HepG2 (cell line): ENCODE measurements at regions not wholly inside any gene's neighbourhood (a gene's known extent, or its start where the extent isn't known, plus 50 kb on each side); places are given as distances from the start of the nearest gene placed in this dataset.

Experiments
- ATAC-seq: fragments of 200-7000 bp; cut with Tn5 transposase; 3 replicates; pipeline ENCODE4 v1.9.1; 2020; ENCODE audit warnings: mild to moderate bottlenecking, moderate library complexity
- BruUV-seq: library from RNA; stranded (reverse); fragments of 400-500 nt; replicated peaks from 2 replicates; lab custom pipeline; 2021; lab: Mats Ljungman, UMichigan
- CTCF ChIA-PET: fragments of 300-600 bp; formaldehyde crosslinking; extraction: SDS; loops from one replicate; lab custom pipeline; 2021; ENCODE audit warnings: low total read pairs, inconsistent platforms, low intra/inter-chr PET ratio; lab: Yijun Ruan, JAX
- POLR2A ChIA-PET: fragments of 350-600 bp; sonication (Branson Sonifier 250); formaldehyde crosslinking; loops from one replicate; lab custom pipeline; 2020; ENCODE audit warnings: antibody characterized with exemption, inconsistent platforms; lab: Yijun Ruan, JAX
- DNase-seq: peaks from one replicate; pipeline ENCODE4 v3.0.0-alpha.2; 2015; ENCODE audit warnings: low spot score
- FAIRE-seq: peaks from 3 replicates; lab custom pipeline; 2011; peaks lifted over from hg19 to GRCh38; lab: Jason Lieb, UNC
- H2AFZ ChIP-seq: one replicate; pipeline ENCODE4 v1.6.1; 2011; ENCODE audit warnings: low read length, inconsistent platforms
- H3K27ac ChIP-seq: fragments of 300-600 bp; 3 replicates; pipeline ENCODE4 v1.8.0; 2011; ENCODE audit warnings: mixed run types, mild to moderate bottlenecking, mixed read lengths, low read length, inconsistent platforms; ENCODE audit not compliant: insufficient read depth; ENCODE audit errors: extremely low read length
- H3K27me3 ChIP-seq, 2 experiments: fragments of 200-600 bp in 1 of 2; 2 replicates in 1 of 2; 3 replicates in 1 of 2; pipeline versions ENCODE4 v1.6.0 to v1.8.0; 2011; ENCODE audit warnings: low read length in 2 of 2, mild to moderate bottlenecking in 2 of 2, moderate library complexity in 2 of 2, inconsistent platforms in 1 of 2; ENCODE audit not compliant: insufficient read depth in 2 of 2, control insufficient read depth in 1 of 2
- H3K36me3 ChIP-seq, 2 experiments: fragments of 200-600 bp in 1 of 2; replicated peaks in 1 of 2; 2 replicates in 1 of 2; 3 replicates in 1 of 2; pipeline versions ENCODE4 v1.5.1 to v1.8.0; 2011; ENCODE audit warnings: low read length in 2 of 2, inconsistent platforms in 1 of 2; ENCODE audit not compliant: insufficient read depth in 2 of 2, control insufficient read depth in 1 of 2
- H3K4me1 ChIP-seq: 2 replicates; pipeline ENCODE4 v1.5.1; 2012; ENCODE audit warnings: low read length, inconsistent platforms; ENCODE audit not compliant: insufficient read depth
- H3K4me2 ChIP-seq: 2 replicates; pipeline ENCODE4 v1.6.0; 2011; ENCODE audit warnings: low read depth, low read length, inconsistent platforms
- H3K4me3 ChIP-seq, 3 experiments: fragments of 200-600 bp in 1 of 3; sonication (generic), shearing (Covaris generic) in 1 of 3; replicated peaks in 1 of 3; 2 replicates each; pipeline ENCODE4 v1.5.1; 2011 to 2016; ENCODE audit warnings: low read length in 3 of 3, inconsistent platforms in 2 of 3, low read depth in 2 of 3, mild to moderate bottlenecking in 2 of 3, control low read depth in 1 of 3, mixed read lengths in 1 of 3; ENCODE audit not compliant: insufficient read depth in 1 of 3
- H3K79me2 ChIP-seq: one replicate; pipeline ENCODE4 v1.6.1; 2011; ENCODE audit warnings: low read length, inconsistent platforms; ENCODE audit not compliant: insufficient read depth
- H3K9ac ChIP-seq: 2 replicates; pipeline ENCODE4 v1.6.0; 2011; ENCODE audit warnings: mild to moderate bottlenecking, low read depth, low read length, inconsistent platforms; ENCODE audit not compliant: insufficient read depth
- H3K9me3 ChIP-seq: 2 replicates; pipeline ENCODE4 v1.5.1; 2012; ENCODE audit warnings: mild to moderate bottlenecking, low read length
- H4K20me1 ChIP-seq: 2 replicates; pipeline ENCODE4 v1.6.0; 2011; ENCODE audit warnings: inconsistent platforms, mild to moderate bottlenecking, low read length, moderate library complexity; ENCODE audit not compliant: insufficient read depth
- ELF3 ChIP-seq: IDR thresholded peaks from 2 replicates; pipeline ENCODE4 v1.6.1; 2016; ENCODE audit warnings: missing genetic modification reagents, missing compliant biosample characterization
- HDAC1 ChIP-seq: sonication (generic); formaldehyde crosslinking; IDR thresholded peaks from 2 replicates; pipeline ENCODE4 v1.5.1; 2020; ENCODE audit warnings: mild to moderate bottlenecking, missing genetic modification reagents
- HNF4A ChIP-seq: sonication (generic); formaldehyde crosslinking; IDR thresholded peaks from 2 replicates; pipeline ENCODE4 v1.4.0; 2020; ENCODE audit warnings: missing genetic modification reagents
- IRF1 ChIP-seq: sonication (generic); formaldehyde crosslinking; IDR thresholded peaks from 2 replicates; pipeline ENCODE4 v1.4.0; 2020; ENCODE audit warnings: low read depth, mild to moderate bottlenecking, missing genetic modification reagents
- MLLT10 ChIP-seq: sonication (generic); formaldehyde crosslinking; IDR thresholded peaks from 2 replicates; pipeline ENCODE4 v1.4.0; 2020; ENCODE audit warnings: missing genetic modification reagents
- PRMT3 ChIP-seq: sonication (generic); formaldehyde crosslinking; IDR thresholded peaks from 2 replicates; pipeline ENCODE4 v1.8.1; 2022; ENCODE audit warnings: low read depth, mild to moderate bottlenecking, moderate library complexity, missing genetic modification reagents, borderline replicate concordance
- SP140L ChIP-seq: sonication (generic); formaldehyde crosslinking; IDR thresholded peaks from 2 replicates; pipeline ENCODE4 v1.4.0; 2020; ENCODE audit warnings: missing genetic modification reagents, borderline replicate concordance
- U2AF1 ChIP-seq: fragments of 200-400 bp; formaldehyde crosslinking; optimal IDR thresholded peaks from 2 replicates; pipeline ENCODE3; 2017; ENCODE audit warnings: mild to moderate bottlenecking, low read depth, low read length
- ZBTB33 ChIP-seq: sonication (generic); formaldehyde crosslinking; IDR thresholded peaks from 2 replicates; pipeline ENCODE4 v1.4.0; 2020; ENCODE audit warnings: missing genetic modification reagents
- ZFYVE20 ChIP-seq: sonication (generic); formaldehyde crosslinking; IDR thresholded peaks from 2 replicates; pipeline ENCODE4 v1.8.0; 2023; ENCODE audit warnings: low read depth, mild to moderate bottlenecking, moderate library complexity, missing genetic modification reagents, borderline replicate concordance
- ZNF264 ChIP-seq: sonication (generic); formaldehyde crosslinking; IDR thresholded peaks from 2 replicates; pipeline ENCODE4 v1.4.0; 2020; ENCODE audit warnings: missing genetic modification reagents
- ZNF629 ChIP-seq: sonication (generic); formaldehyde crosslinking; conservative IDR thresholded peaks from 2 replicates; pipeline ENCODE4 v1.5.0; 2020; ENCODE audit warnings: missing genetic modification reagents
- ZNF800 ChIP-seq: sonication (generic); formaldehyde crosslinking; IDR thresholded peaks from 2 replicates; pipeline ENCODE4 v1.4.0; 2020; ENCODE audit warnings: missing genetic modification reagents
- WGBS: methylation state at CpG from one replicate; pipeline ENCODE4 v1.1.6; 2017; ENCODE audit warnings: low lambda C conversion rate; 5-methylcytosine and 5-hydroxymethylcytosine counted together
- in situ Hi-C: cut with HindIII; loops from 2 replicates; pipeline ENCODE4 v1.10.0; 2017; ENCODE audit warnings: low pct_unique_long_range_greater_than_20kb; ENCODE audit not compliant: extremely low pct_ligation_motif_present
- intact Hi-C: fragments of 100-400 bp; cut with micrococcal nuclease; formaldehyde crosslinking; loops from one replicate; pipeline ENCODE4 v1.10.0; 2022; ENCODE audit not compliant: unreplicated experiment

GRCh38 chr18:46257366-46257765, 153.2 kb downstream of the HAUS1 start:
- DNase-seq: no peak
- no peaks in the 10 kb centered on the region for H4K20me1 ChIP-seq
- ChIA-PET POLR2A (no interaction called here), CTCF (no interaction called here)
- no peak overlapping the region for H3K4me2 ChIP-seq
- H3K79me2 ChIP-seq: no peaks in the 10 kb centered on the region
- peaks cover 0 to 8% of the 10 kb centered on the region in 2 experiments; a peak in 2 of 5 replicates for H3K36me3 ChIP-seq
- intact Hi-C loops (no loop called here), in situ Hi-C loops (no loop called here)
- FAIRE-seq: no peak
- no peak overlapping the region for H3K27ac ChIP-seq
- no peak for ATAC-seq
- no peak overlapping the region for H3K9ac ChIP-seq
- H3K4me1 ChIP-seq: no peaks in the 10 kb centered on the region
- BruUV-seq: no TSS peak
- H3K4me3 ChIP-seq: no peak overlapping the region
- H2AFZ ChIP-seq: no peak overlapping the region
- H3K27me3 ChIP-seq: no peaks in the 10 kb centered on the region
- no peaks in the 10 kb centered on the region for H3K9me3 ChIP-seq
- 97% methylated on average over 3 of the region's 3 CpGs for WGBS
- TF ChIP-seq ELF3 (CRISPR knock-in tag) (no peak), ZNF264 (CRISPR knock-in tag) (no peak), ZBTB33 (CRISPR knock-in tag) (no peak), ZNF629 (CRISPR knock-in tag) (no peak), PRMT3 (CRISPR knock-in tag) (no peak)
- TF ChIP-seq, all 625 proteins: peak for 0

- ATAC-seq: no peak
- no TSS peak for BruUV-seq
- Histone ChIP-seq H3K9ac (no peak overlapping the region), H3K79me2 (no peaks in the 10 kb centered on the region), H3K4me2 (no peak overlapping the region), H3K9me3 (no peaks in the 10 kb centered on the region), H2AFZ (no peak overlapping the region), H3K4me3 (no peak overlapping the region), H3K4me1 (no peaks in the 10 kb centered on the region), H4K20me1 (no peaks in the 10 kb centered on the region), H3K27ac (no peak overlapping the region), H3K27me3 (no peaks in the 10 kb centered on the region), H3K36me3 (peaks cover 3 to 25% of the 10 kb centered on the region in 2 experiments; a peak in 3 of 5 replicates)
- DNase-seq: no peak
- WGBS: 93% methylated on average over 4 of the region's 4 CpGs
- ChIA-PET POLR2A (no interaction called here), CTCF (no interaction called here)
- in situ Hi-C loops: no loop called here
- FAIRE-seq: no peak
- intact Hi-C loops: no loop called here
- TF ChIP-seq ZNF800 (CRISPR knock-in tag): no peak
- no peak for TF ChIP-seq ZFYVE20
- TF ChIP-seq IRF1 (CRISPR knock-in tag): no peak
- TF ChIP-seq HNF4A: no peak
- no peak for TF ChIP-seq SP140L (CRISPR knock-in tag)
- TF ChIP-seq MLLT10 (CRISPR knock-in tag): no peak
- no peak for TF ChIP-seq HDAC1 (CRISPR knock-in tag)
- TF ChIP-seq U2AF1: no peak
These were observed 156.1 kb downstream of the HAUS1 start for GRCh38 chr18:46260016-46260878.
